Neuronal stem cell (in vitro differentiated cells): ENCODE measurements at regions not wholly inside any gene's neighbourhood (a gene's known extent, or its start where the extent isn't known, plus 50 kb on each side); places are given as distances from the start of the nearest gene placed in this dataset.

Experiments used
- DNase-seq: peaks from one replicate; pipeline ENCODE4 v3.0.0-alpha.2; 2013; ENCODE audit warnings: low spot score
- H2AFZ ChIP-seq: one replicate; pipeline ENCODE4 v1.6.1; 2013; ENCODE audit warnings: mild to moderate bottlenecking, low read length, inconsistent platforms
- H2AK5ac ChIP-seq: 2 replicates; pipeline ENCODE4 v1.6.1; 2013; ENCODE audit warnings: low read depth, mild to moderate bottlenecking, inconsistent platforms, low read length, moderate library complexity, mixed read lengths
- H2BK120ac ChIP-seq: 2 replicates; pipeline ENCODE4 v1.6.1; 2013; ENCODE audit warnings: low read depth, mild to moderate bottlenecking, inconsistent platforms, low read length, moderate library complexity, mixed read lengths
- H2BK12ac ChIP-seq: one replicate; pipeline ENCODE4 v1.6.1; 2013; ENCODE audit warnings: low read length, inconsistent platforms
- H2BK15ac ChIP-seq: 2 replicates; pipeline ENCODE4 v1.6.1; 2013; ENCODE audit warnings: mild to moderate bottlenecking, low read length, inconsistent platforms, mixed read lengths
- H2BK5ac ChIP-seq: one replicate; pipeline ENCODE4 v1.6.1; 2013; ENCODE audit warnings: inconsistent platforms, mild to moderate bottlenecking, low read length, moderate library complexity
- H3K14ac ChIP-seq: one replicate; pipeline ENCODE4 v1.6.1; 2013; ENCODE audit warnings: low read length, inconsistent platforms
- H3K18ac ChIP-seq: 2 replicates; pipeline ENCODE4 v1.6.1; 2013; ENCODE audit warnings: low read length, inconsistent platforms
- H3K23ac ChIP-seq: 2 replicates; pipeline ENCODE4 v1.6.1; 2013; ENCODE audit warnings: low read depth, mild to moderate bottlenecking, mixed read lengths, low read length, inconsistent platforms; ENCODE audit not compliant: poor library complexity
- H3K27ac ChIP-seq: replicated peaks from 3 replicates; pipeline ENCODE4 v1.5.1; 2013; ENCODE audit warnings: low read length, inconsistent platforms
- H3K27me3 ChIP-seq, 3 experiments: 2 replicates each; pipeline ENCODE4 v1.6.1; 2013; ENCODE audit warnings: low read length in 3 of 3, mild to moderate bottlenecking in 2 of 3, inconsistent platforms in 1 of 3, low read depth in 1 of 3, mixed read lengths in 1 of 3, moderate library complexity in 1 of 3; ENCODE audit not compliant: control insufficient read depth in 3 of 3, insufficient read depth in 3 of 3
- H3K36me3 ChIP-seq, 2 donors: replicated peaks in 1 of 2; 2 replicates each; pipeline ENCODE4 v1.6.1; 2013; ENCODE audit warnings: low read length in 2 of 2; ENCODE audit not compliant: control insufficient read depth in 2 of 2, insufficient read depth in 2 of 2
- H3K4ac ChIP-seq: 2 replicates; pipeline ENCODE4 v1.6.1; 2013; ENCODE audit warnings: inconsistent platforms, mild to moderate bottlenecking, low read length, moderate library complexity
- H3K4me1 ChIP-seq, 2 donors: 1 replicate in 1 of 2; 2 replicates in 1 of 2; pipeline ENCODE4 v1.6.1; 2013; ENCODE audit warnings: low read length in 2 of 2, low read depth in 1 of 2; ENCODE audit not compliant: control insufficient read depth in 2 of 2, insufficient read depth in 1 of 2
- H3K4me2 ChIP-seq: one replicate; pipeline ENCODE4 v1.6.1; 2013; ENCODE audit warnings: mild to moderate bottlenecking, low read length, inconsistent platforms; ENCODE audit not compliant: insufficient read depth, poor library complexity, severe bottlenecking
- H3K4me3 ChIP-seq, 2 donors: 2 replicates each; pipeline ENCODE4 v1.5.1; 2013; ENCODE audit warnings: low read length in 2 of 2, mild to moderate bottlenecking in 2 of 2, inconsistent platforms in 1 of 2, moderate library complexity in 1 of 2
- H3K79me1 ChIP-seq: one replicate; pipeline ENCODE4 v1.6.1; 2013; ENCODE audit warnings: low read depth, mild to moderate bottlenecking, inconsistent platforms, low read length, moderate library complexity
- H3K9ac ChIP-seq: one replicate; pipeline ENCODE4 v1.6.1; 2013; ENCODE audit warnings: mild to moderate bottlenecking, low read depth, low read length, inconsistent platforms; ENCODE audit not compliant: poor library complexity
- H3K9me3 ChIP-seq, 2 donors: replicated peaks in 1 of 2; 2 replicates each; pipeline versions ENCODE3 to v1.6.1; 2013; ENCODE audit warnings: low read length in 2 of 2, mild to moderate bottlenecking in 2 of 2, inconsistent platforms in 1 of 2, low read depth in 1 of 2, mixed read lengths in 1 of 2, moderate library complexity in 1 of 2; ENCODE audit not compliant: control insufficient read depth in 2 of 2, insufficient read depth in 1 of 2
- H4K8ac ChIP-seq: one replicate; pipeline ENCODE4 v1.6.1; 2013; ENCODE audit warnings: low read depth, mild to moderate bottlenecking, inconsistent platforms, low read length, moderate library complexity
- H4K91ac ChIP-seq: one replicate; pipeline ENCODE4 v1.6.1; 2013; ENCODE audit warnings: low read length, low read depth, mild to moderate bottlenecking, inconsistent platforms; ENCODE audit not compliant: poor library complexity
- WGBS, 2 donors: extraction: QIAGEN DNeasy Blood & Tissue Kit; methylation state at CpG; one replicate each; pipeline ENCODE4 v1.1.7; 2013; ENCODE audit warnings: missing lambda C conversion rate in 2 of 2, mixed read lengths in 1 of 2; ENCODE audit not compliant: insufficient read length in 2 of 2, insufficient replicate concordance in 1 of 2; ENCODE audit errors: extremely low coverage in 2 of 2; 5-methylcytosine and 5-hydroxymethylcytosine counted together

DNA sequence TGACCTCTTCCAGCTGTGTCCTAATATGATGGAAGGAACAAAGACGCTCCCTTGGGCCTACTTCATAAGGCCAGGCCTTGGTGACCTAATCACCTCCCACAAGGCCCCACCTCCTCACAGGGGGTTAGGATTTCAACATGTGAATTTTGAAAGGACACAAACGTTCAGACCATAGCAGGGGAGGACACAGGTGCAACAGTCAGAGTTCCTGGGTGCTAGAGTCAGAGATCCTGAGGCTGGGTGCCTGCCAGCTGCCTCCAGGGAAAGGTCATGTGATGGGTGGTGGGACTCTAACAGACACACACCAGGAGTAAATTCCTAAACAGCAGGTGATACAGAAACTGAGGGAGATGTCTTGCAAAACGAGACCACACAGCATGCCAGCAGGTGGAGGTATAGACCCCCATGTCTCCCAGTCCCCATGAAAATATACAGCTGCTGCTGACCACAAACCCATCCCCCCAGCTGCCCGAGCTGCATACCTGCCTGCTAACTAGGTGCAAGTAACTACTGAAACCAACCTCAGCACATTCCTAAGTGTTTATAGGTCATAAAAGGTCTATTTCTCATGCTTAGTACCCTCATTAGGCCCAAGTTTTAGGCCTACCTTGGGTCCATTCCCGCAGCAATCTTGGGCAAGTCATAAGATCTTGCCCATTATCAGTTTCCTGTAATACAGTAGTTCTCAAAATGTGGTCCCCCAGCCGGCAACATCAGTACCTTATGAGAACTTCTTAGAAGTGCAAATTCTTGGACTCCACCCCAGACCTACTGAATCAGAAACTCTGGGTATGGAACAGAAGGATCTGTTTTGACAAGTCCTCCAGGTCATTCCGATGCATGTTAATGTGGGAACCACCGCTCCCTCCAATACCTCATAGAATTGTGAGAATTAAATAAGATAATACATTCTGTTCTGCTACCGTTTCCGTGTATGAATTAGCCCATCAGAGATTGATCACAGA is 245.3 kb downstream of the ENC1 start:
- no peak overlapping the region for H2BK12ac ChIP-seq
- no peak overlapping the region for H4K8ac ChIP-seq
- no peak overlapping the region for H3K27ac ChIP-seq
- no peak overlapping the region for H3K9ac ChIP-seq
- H3K27me3 ChIP-seq = peaks cover 0 to 3% (median 0%) of the 10 kb centered on the region in 3 experiments
- no peak overlapping the region for H3K4me2 ChIP-seq
- H3K4me1 ChIP-seq = peaks cover 8 to 9% of the 10 kb centered on the region in 2 donors
- no peak overlapping the region for H2BK5ac ChIP-seq
- WGBS, 2 donors = no CpG with 5 or more reads among the region's 10 CpGs
- no peaks in the 10 kb centered on the region for H3K79me1 ChIP-seq
- no peaks in the 10 kb centered on the region for H3K36me3 ChIP-seq
- peak overlapping the region; percentile 29 for H2AK5ac ChIP-seq
- no peak overlapping the region for H2BK120ac ChIP-seq
- H3K14ac ChIP-seq = no peak overlapping the region
- no peak overlapping the region for H2BK15ac ChIP-seq
- H3K18ac ChIP-seq = no peak overlapping the region
- no peak overlapping the region for H4K91ac ChIP-seq
- no peak overlapping the region for H3K23ac ChIP-seq
- H2AFZ ChIP-seq = no peak overlapping the region
- peaks cover 0 to 3% of the 10 kb centered on the region in 2 donors for H3K9me3 ChIP-seq
- H3K4ac ChIP-seq = no peak overlapping the region
- H3K4me3 ChIP-seq = no peak overlapping the region
- no peak for DNase-seq

DNA sequence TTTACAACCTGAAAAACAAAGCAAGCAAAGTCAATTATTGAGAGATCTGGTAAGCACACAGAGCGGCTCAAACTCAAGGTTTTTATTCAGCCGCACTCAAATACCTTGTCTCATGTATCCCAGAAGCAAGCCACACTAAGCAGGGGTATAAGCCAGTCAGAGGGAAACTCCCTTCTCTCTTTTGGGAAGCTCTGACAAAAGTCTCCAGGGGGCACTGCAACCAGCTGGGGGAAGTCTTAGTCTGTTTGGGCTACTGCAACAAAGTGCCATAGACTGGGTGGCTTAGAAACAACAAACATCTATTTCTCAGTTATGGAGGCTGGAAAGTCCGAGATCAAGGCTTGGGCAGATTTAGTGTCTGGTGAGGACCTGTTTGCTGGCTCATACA is 246.0 kb downstream of the ENC1 start:
- H3K4me2 ChIP-seq = no peak overlapping the region
- WGBS, 2 donors = no CpG with 5 or more reads among the region's 3 CpGs
- H2AK5ac ChIP-seq = peak overlapping the region; percentile 29
- H2AFZ ChIP-seq = no peak overlapping the region
- no peak overlapping the region for H2BK5ac ChIP-seq
- no peak overlapping the region for H3K4ac ChIP-seq
- no peak overlapping the region for H4K91ac ChIP-seq
- peaks cover 0 to 6% of the 10 kb centered on the region in 2 donors for H3K9me3 ChIP-seq
- no peak overlapping the region for H3K18ac ChIP-seq
- H3K14ac ChIP-seq = no peak overlapping the region
- no peak for DNase-seq
- peaks cover 0 to 3% (median 0%) of the 10 kb centered on the region in 3 experiments for H3K27me3 ChIP-seq
- no peak overlapping the region for H3K27ac ChIP-seq
- H4K8ac ChIP-seq = no peak overlapping the region
- H3K9ac ChIP-seq = no peak overlapping the region
- H2BK120ac ChIP-seq = no peak overlapping the region
- peaks cover 8 to 10% of the 10 kb centered on the region in 2 donors for H3K4me1 ChIP-seq
- H3K23ac ChIP-seq = no peak overlapping the region
- no peak overlapping the region for H2BK15ac ChIP-seq
- no peak overlapping the region for H3K4me3 ChIP-seq
- H2BK12ac ChIP-seq = no peak overlapping the region
- H3K79me1 ChIP-seq = no peaks in the 10 kb centered on the region
- H3K36me3 ChIP-seq = no peaks in the 10 kb centered on the region

DNA sequence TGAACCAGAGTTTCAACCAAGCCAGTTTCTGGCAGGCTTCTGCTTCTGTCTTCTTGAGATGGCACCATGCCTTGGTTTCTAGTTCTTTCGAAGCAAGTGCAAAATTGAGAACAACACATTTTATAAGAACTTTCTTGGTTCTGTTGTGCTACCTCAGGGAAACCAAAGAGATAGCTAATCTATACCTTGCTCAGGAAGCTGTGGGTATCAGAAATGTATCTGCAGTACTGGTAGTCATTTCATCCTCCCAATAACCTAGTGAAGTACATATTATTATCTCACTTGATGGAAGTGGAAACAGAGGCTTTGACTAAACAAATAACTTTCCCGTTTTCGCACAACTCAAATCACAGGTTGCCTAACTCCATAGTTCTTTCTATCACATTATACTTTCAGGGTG is 246.6 kb downstream of the ENC1 start:
- Histone ChIP-seq H4K91ac (no peak overlapping the region), H3K18ac (no peak overlapping the region), H3K23ac (no peak overlapping the region), H2AK5ac (no peak overlapping the region), H2BK12ac (no peak overlapping the region), H2BK15ac (no peak overlapping the region), H3K9ac (no peak overlapping the region), H3K79me1 (no peaks in the 10 kb centered on the region), H3K4me2 (no peak overlapping the region), H4K8ac (no peak overlapping the region), H2BK5ac (no peak overlapping the region), H3K4me1 (peaks cover 8 to 10% of the 10 kb centered on the region in 2 donors), H3K4me3 (no peak overlapping the region), H3K27me3 (peaks cover 0 to 3% (median 0%) of the 10 kb centered on the region in 3 experiments), H3K14ac (no peak overlapping the region), H3K9me3 (peaks cover 0 to 3% of the 10 kb centered on the region in 2 donors), H3K36me3 (no peaks in the 10 kb centered on the region), H2AFZ (no peak overlapping the region), H3K27ac (no peak overlapping the region), H3K4ac (no peak overlapping the region), H2BK120ac (no peak overlapping the region)
- WGBS, 2 donors = no CpG with 5 or more reads among the region's 3 CpGs
- no peak for DNase-seq

DNA sequence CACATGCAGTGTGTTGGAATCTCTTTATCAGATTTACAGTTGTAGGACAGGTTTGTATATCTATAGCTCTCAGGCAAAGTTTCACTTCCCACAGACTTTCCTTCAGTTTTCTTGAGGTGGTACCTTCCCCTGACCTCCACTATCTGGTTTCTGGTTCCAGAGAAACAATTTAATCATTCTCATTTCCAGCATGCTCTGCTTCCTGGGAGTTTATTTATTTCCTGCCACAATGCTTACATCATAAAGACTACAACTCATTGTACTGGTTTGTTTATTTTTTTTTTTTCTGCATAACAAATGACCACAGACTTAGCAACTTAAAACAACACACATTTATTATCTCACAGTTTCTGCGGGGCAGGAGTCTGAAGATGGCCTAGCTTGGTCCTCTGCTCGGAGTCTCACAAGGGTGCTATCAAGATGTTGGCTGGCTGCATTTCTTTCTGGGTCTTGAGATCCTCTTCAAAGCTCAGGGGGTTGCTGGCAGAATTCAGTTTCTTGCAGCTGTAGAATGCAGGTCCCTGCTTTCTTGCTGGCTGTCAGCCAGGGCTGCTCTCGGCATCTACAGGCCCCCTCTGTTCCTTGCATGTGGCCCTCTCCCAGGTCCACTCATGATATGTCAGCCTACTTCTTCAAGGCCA is 247.7 kb downstream of the ENC1 start:
- H3K79me1 ChIP-seq = no peaks in the 10 kb centered on the region
- no peaks in the 10 kb centered on the region for H3K36me3 ChIP-seq
- H3K27ac ChIP-seq = no peak overlapping the region
- no peak overlapping the region for H3K9ac ChIP-seq
- no peak overlapping the region for H3K23ac ChIP-seq
- H2BK12ac ChIP-seq = no peak overlapping the region
- H2BK15ac ChIP-seq = no peak overlapping the region
- H2AFZ ChIP-seq = no peak overlapping the region
- no CpG with 5 or more reads among the region's 3 CpGs for WGBS, 2 donors
- DNase-seq = no peak
- peaks cover 8 to 10% of the 10 kb centered on the region in 2 donors for H3K4me1 ChIP-seq
- H4K91ac ChIP-seq = no peak overlapping the region
- H3K27me3 ChIP-seq = no peaks in the 10 kb centered on the region
- H3K4me2 ChIP-seq = no peak overlapping the region
- H3K9me3 ChIP-seq = peaks cover 0 to 3% of the 10 kb centered on the region in 2 donors
- no peak overlapping the region for H3K4ac ChIP-seq
- no peak overlapping the region for H2AK5ac ChIP-seq
- no peak overlapping the region for H2BK5ac ChIP-seq
- H3K14ac ChIP-seq = no peak overlapping the region
- H2BK120ac ChIP-seq = no peak overlapping the region
- no peak overlapping the region for H3K18ac ChIP-seq
- H3K4me3 ChIP-seq = no peak overlapping the region
- no peak overlapping the region for H4K8ac ChIP-seq
